GM23338 (cell line): ENCODE measurements at regions not wholly inside any gene's neighbourhood (a gene's known extent, or its start where the extent isn't known, plus 50 kb on each side); places are given as distances from the start of the nearest gene placed in this dataset. TPM values are rescaled to one million over a fixed set of nuclear protein-coding genes. Genes with fewer than 3 reads are reported as not detected.

Experiments
- ATAC-seq: fragments of 200-7000 bp; cut with Tn5 transposase; 3 replicates; pipeline ENCODE4 v1.9.1; 2020
- DNase-seq: peaks from one replicate; pipeline ENCODE4 v3.0.0-alpha.2; 2015; ENCODE audit warnings: low spot score
- H2AFZ ChIP-seq: fragments of 200-600 bp; sonication (generic); 2 replicates; pipeline ENCODE4 v1.8.0; 2016; ENCODE audit warnings: antibody characterized with exemption, mild to moderate bottlenecking, moderate library complexity
- H3F3A ChIP-seq: fragments of 200-600 bp; sonication (generic); replicated peaks from 2 replicates; pipeline ENCODE4 v1.8.0; 2017; ENCODE audit warnings: antibody characterized with exemption, mixed run types, low read depth
- H3K27ac ChIP-seq: fragments of 200-600 bp; sonication (generic); 2 replicates; pipeline ENCODE4 v1.6.1; 2016; ENCODE audit warnings: low read depth
- H3K27me3 ChIP-seq: fragments of 200-600 bp; sonication (generic); 2 replicates; pipeline ENCODE4 v1.8.0; 2016; ENCODE audit warnings: mild to moderate bottlenecking, mixed run types, moderate library complexity; ENCODE audit not compliant: insufficient read depth
- H3K36me3 ChIP-seq: fragments of 200-600 bp; sonication (generic); 2 replicates; pipeline ENCODE4 v1.8.0; 2016; ENCODE audit warnings: mild to moderate bottlenecking; ENCODE audit not compliant: insufficient read depth
- H3K4me1 ChIP-seq: fragments of 200-600 bp; sonication (generic); 2 replicates; pipeline ENCODE4 v1.8.0; 2016; ENCODE audit warnings: mild to moderate bottlenecking, moderate library complexity; ENCODE audit not compliant: insufficient read depth
- H3K4me2 ChIP-seq: fragments of 200-600 bp; sonication (generic); 2 replicates; pipeline ENCODE4 v1.7.1; 2017; ENCODE audit warnings: mixed run types
- H3K4me3 ChIP-seq: fragments of 200-600 bp; sonication (generic); 2 replicates; pipeline ENCODE4 v1.6.1; 2016; ENCODE audit warnings: mixed run types
- H3K79me2 ChIP-seq: fragments of 200-600 bp; sonication (generic); replicated peaks from 2 replicates; pipeline ENCODE4 v1.8.0; 2017; ENCODE audit warnings: mild to moderate bottlenecking; ENCODE audit not compliant: insufficient read depth
- H3K9me2 ChIP-seq: fragments of 200-600 bp; sonication (generic); 2 replicates; pipeline ENCODE4 v1.8.0; 2017; ENCODE audit not compliant: insufficient read depth
- H4K20me1 ChIP-seq: fragments of 200-600 bp; sonication (generic); replicated peaks from 2 replicates; pipeline ENCODE4 v1.8.0; 2017; ENCODE audit warnings: mild to moderate bottlenecking; ENCODE audit not compliant: insufficient read depth
- H3K27ac Mint-ChIP-seq: 2 replicates; pipeline ENCODE4 v1.8.0; 2020; ENCODE audit warnings: inconsistent platforms, mild to moderate bottlenecking, moderate library complexity, mixed read lengths
- H3K27me3 Mint-ChIP-seq: 3 replicates; pipeline ENCODE4 v1.8.0; 2022; ENCODE audit warnings: low read depth, mild to moderate bottlenecking, moderate library complexity, mixed read lengths, inconsistent platforms; ENCODE audit not compliant: insufficient read depth, poor library complexity
- H3K36me3 Mint-ChIP-seq: 3 replicates; pipeline ENCODE4 v1.8.0; 2021; ENCODE audit warnings: low read depth, mild to moderate bottlenecking, inconsistent platforms, moderate library complexity, mixed read lengths
- H3K4me1 Mint-ChIP-seq: 3 replicates; pipeline ENCODE4 v1.8.0; 2020; ENCODE audit warnings: mild to moderate bottlenecking, inconsistent platforms, mixed read lengths
- H3K4me3 Mint-ChIP-seq: 3 replicates; pipeline ENCODE4 v1.8.0; 2021; ENCODE audit warnings: moderate library complexity, mild to moderate bottlenecking, inconsistent platforms, mixed read lengths
- H3K9me3 Mint-ChIP-seq: 3 replicates; pipeline ENCODE4 v1.8.0; 2020; ENCODE audit warnings: moderate library complexity, mild to moderate bottlenecking, inconsistent platforms, mixed read lengths
- small RNA-seq: library from RNA; depleted of rRNA; stranded (forward); fragments of <200 nt; gene quantifications from one replicate; pipeline ENCODE3, GENCODE V24; 2014; ENCODE audit warnings: low replicate concordance
- TF ChIP-seq, protein P1 (sequence below): IDR thresholded peaks from 2 replicates; pipeline ENCODE4 v1.6.1; 2016; ENCODE audit warnings: antibody characterized with exemption

DNA sequence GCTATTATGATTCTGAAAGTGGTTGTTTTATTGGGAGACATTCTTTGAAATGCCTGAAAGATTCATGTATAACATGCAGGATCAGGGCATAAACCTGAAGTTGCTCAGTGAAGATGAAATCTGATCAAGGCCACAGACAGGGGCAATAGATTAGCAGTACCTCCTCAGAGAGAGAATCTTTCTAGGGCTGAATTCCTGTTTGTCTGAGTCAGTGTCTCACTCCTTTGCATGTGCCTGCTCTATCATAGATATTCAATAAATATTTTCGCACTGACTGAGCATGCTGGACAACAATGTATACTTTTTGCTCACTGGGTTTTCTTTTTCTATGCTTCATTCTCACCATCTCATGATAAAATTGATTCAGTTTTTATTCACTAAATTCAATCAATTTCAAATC, 49.8 kb upstream of the PFN2 start:
- H3K27ac Mint-ChIP-seq: no peak overlapping the region
- Histone ChIP-seq H3K4me1 (peaks cover 17% of the 10 kb centered on the region; the same call in 1 of the 2 replicates), H3K4me2 (no peak overlapping the region), H3K9me2 (peaks cover 6% of the 10 kb centered on the region; the same call in 1 of the 2 replicates), H3F3A (no peaks in the 10 kb centered on the region), H3K27ac (no peak overlapping the region), H3K27me3 (no peaks in the 10 kb centered on the region), H4K20me1 (no peaks in the 10 kb centered on the region), H3K79me2 (no peaks in the 10 kb centered on the region), H3K4me3 (no peak overlapping the region), H2AFZ (no peak overlapping the region), H3K36me3 (no peaks in the 10 kb centered on the region)
- H3K36me3 Mint-ChIP-seq: peaks cover 6% of the 10 kb centered on the region; the same call in 2 of the 3 replicates
- TF ChIP-seq, protein P1, sequence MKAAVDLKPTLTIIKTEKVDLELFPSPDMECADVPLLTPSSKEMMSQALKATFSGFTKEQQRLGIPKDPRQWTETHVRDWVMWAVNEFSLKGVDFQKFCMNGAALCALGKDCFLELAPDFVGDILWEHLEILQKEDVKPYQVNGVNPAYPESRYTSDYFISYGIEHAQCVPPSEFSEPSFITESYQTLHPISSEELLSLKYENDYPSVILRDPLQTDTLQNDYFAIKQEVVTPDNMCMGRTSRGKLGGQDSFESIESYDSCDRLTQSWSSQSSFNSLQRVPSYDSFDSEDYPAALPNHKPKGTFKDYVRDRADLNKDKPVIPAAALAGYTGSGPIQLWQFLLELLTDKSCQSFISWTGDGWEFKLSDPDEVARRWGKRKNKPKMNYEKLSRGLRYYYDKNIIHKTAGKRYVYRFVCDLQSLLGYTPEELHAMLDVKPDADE: no peak
- peaks cover 14% of the 10 kb centered on the region for H3K4me1 Mint-ChIP-seq
- DNase-seq: no peak
- no peak for ATAC-seq
- H3K4me3 Mint-ChIP-seq: no peak overlapping the region
- no peaks in the 10 kb centered on the region for H3K27me3 Mint-ChIP-seq
- H3K9me3 Mint-ChIP-seq: peaks cover 9% of the 10 kb centered on the region; the same call in 2 of the 3 replicates

Small RNAs in the stretch of these regions (small RNA-seq; reads per million reads assigned to genes)
- gene RF00004 (not detected), gene RPL32P9 (not detected)
